ENCODE measurements at regions not wholly inside any gene's neighbourhood (a gene's known extent, or its start where the extent isn't known, plus 50 kb on each side); places are given as distances from the start of the nearest gene placed in this dataset.
"Not testable (repeated sequence)": the region's sequence is repeated elsewhere in the genome, so short reads cannot be mapped to it uniquely, and the experiment has no call there.

GRCh38 chr7:153412114-153412823 is 639.9 kb upstream of the DPP6 start:
- not testable (repeated sequence) for DNase-seq

GRCh38 chr7:153412824-153413198 is 639.4 kb upstream of the DPP6 start:
- not testable (repeated sequence) for DNase-seq

- no peak for DNase-seq
Measured at GRCh38 chr7:153413199-153413539, 639.0 kb upstream of the DPP6 start.

GRCh38 chr7:153413540-153414287 is 638.5 kb upstream of the DPP6 start:
- DNase-seq = no peak

GRCh38 chr7:153414288-153414629 is 637.9 kb upstream of the DPP6 start:
- no peak for DNase-seq

- DNase-seq = no peak
Measured at GRCh38 chr7:153415632-153416031, 636.6 kb upstream of the DPP6 start.

- no peak for DNase-seq
Measured at GRCh38 chr7:153422291-153423209, 629.6 kb upstream of the DPP6 start.

GRCh38 chr7:153423210-153423590 is 629.0 kb upstream of the DPP6 start:
- DNase-seq = no peak

GRCh38 chr7:153430931-153431330 is 621.3 kb upstream of the DPP6 start:
- no peak for DNase-seq

- DNase-seq = no peak
Measured at GRCh38 chr7:153432063-153432462, 620.1 kb upstream of the DPP6 start.

GRCh38 chr7:153433223-153433622 is 619.0 kb upstream of the DPP6 start:
- no peak for DNase-seq

GRCh38 chr7:153440715-153441114 is 611.5 kb upstream of the DPP6 start:
- no peak for DNase-seq

GRCh38 chr7:153443032-153443701 is 609.0 kb upstream of the DPP6 start:
- no peak for DNase-seq

GRCh38 chr7:153444641-153445040 is 607.6 kb upstream of the DPP6 start:
- DNase-seq = no peak

- no peak for DNase-seq
Measured at GRCh38 chr7:153445641-153446040, 606.6 kb upstream of the DPP6 start.

- DNase-seq = no peak
Measured at GRCh38 chr7:153446490-153446889, 605.7 kb upstream of the DPP6 start.

GRCh38 chr7:153447011-153447410 is 605.2 kb upstream of the DPP6 start:
- DNase-seq = no peak

GRCh38 chr7:153452661-153453060 is 599.5 kb upstream of the DPP6 start:
- DNase-seq = no peak

- DNase-seq = no peak
Measured at GRCh38 chr7:153454306-153454705, 597.9 kb upstream of the DPP6 start.

- DNase-seq = no peak
Measured at GRCh38 chr7:153457746-153458145, 594.5 kb upstream of the DPP6 start.

- DNase-seq = no peak
Measured at GRCh38 chr7:153470004-153470671, 582.1 kb upstream of the DPP6 start.

GRCh38 chr7:153472516-153472915 is 579.7 kb upstream of the DPP6 start:
- no peak for DNase-seq

GRCh38 chr7:153473185-153473584 is 579.0 kb upstream of the DPP6 start:
- DNase-seq = no peak
